Uterus (tissue), 3 donors: ENCODE measurements at regions not wholly inside any gene's neighbourhood (a gene's known extent, or its start where the extent isn't known, plus 50 kb on each side); places are given as distances from the start of the nearest gene placed in this dataset.

Source experiments
- DNase-seq, 2 donors: peaks; one replicate each; pipeline ENCODE4 v3.0.0-alpha.2; 2019 to 2020
- H3K27ac ChIP-seq, 2 donors: fragments of 200-600 bp; sonication (generic); 1 replicate in 1 of 2; 2 replicates in 1 of 2; pipeline ENCODE4 v1.5.1; 2016 to 2018
- H3K27me3 ChIP-seq, 2 donors: fragments of 200-600 bp; sonication (generic); one replicate each; pipeline ENCODE4 v1.5.1; 2018 to 2019; ENCODE audit warnings: control low read depth in 1 of 2
- H3K36me3 ChIP-seq, 2 donors: fragments of 200-600 bp; sonication (generic); one replicate each; pipeline ENCODE4 v1.5.1; 2019; ENCODE audit warnings: control low read depth in 1 of 2
- H3K4me1 ChIP-seq, 2 donors: fragments of 200-600 bp; sonication (generic); one replicate each; pipeline ENCODE4 v1.5.1; 2018 to 2019; ENCODE audit warnings: control low read depth in 1 of 2
- H3K4me3 ChIP-seq, 2 donors: fragments of 200-600 bp; sonication (generic); 1 replicate in 1 of 2; 2 replicates in 1 of 2; pipeline ENCODE4 v1.5.1; 2018 to 2019; ENCODE audit warnings: mild to moderate bottlenecking in 1 of 2
- H3K9me3 ChIP-seq, 2 donors: fragments of 200-600 bp; sonication (generic); one replicate each; pipeline ENCODE4 v1.5.1; 2019; ENCODE audit warnings: control low read depth in 1 of 2
- CTCF ChIP-seq, 4 experiments: fragments of 200-600 bp in 2 of 4; fragments of 450-650 bp in 2 of 4; sonication (generic) in 2 of 4; IDR thresholded peaks; one replicate each; pipeline ENCODE4 v1.5.1; 2016 to 2019; ENCODE audit warnings: antibody characterized with exemption in 4 of 4, mild to moderate bottlenecking in 2 of 4, moderate library complexity in 1 of 4
- POLR2A ChIP-seq, 2 donors: fragments of 450-650 bp; IDR thresholded peaks; one replicate each; pipeline ENCODE4 v1.6.1; 2016; ENCODE audit warnings: antibody characterized with exemption in 2 of 2, mild to moderate bottlenecking in 1 of 2, moderate library complexity in 1 of 2
- intact Hi-C: fragments of 100-400 bp; cut with DNase I; formaldehyde crosslinking; loops from one replicate; pipeline ENCODE4 v1.15.1; 2023; ENCODE audit warnings: low total_unique reads
- donor health status: DM: yes; HTN: yes; CAD: no.

DNA sequence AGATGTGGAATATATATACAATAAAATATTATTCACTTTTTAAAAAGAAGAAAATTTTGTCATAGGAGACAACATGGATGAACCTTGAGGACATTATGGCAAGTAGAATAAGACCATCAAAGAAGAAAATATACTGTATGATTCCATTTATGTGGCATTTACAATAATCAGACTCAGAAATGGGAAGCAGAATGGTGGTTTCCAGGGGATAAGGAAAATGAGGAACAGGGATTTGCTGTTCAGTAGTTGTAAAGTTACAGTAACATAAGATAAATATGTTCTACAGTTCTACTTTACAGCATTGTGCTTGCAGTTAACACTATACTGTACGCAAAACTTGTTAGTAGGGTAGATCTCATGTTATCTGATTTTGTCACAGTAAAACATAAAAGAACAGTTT is 1271.0 kb downstream of the LRFN5 start:
- Histone ChIP-seq H3K4me3 (no peak overlapping the region), H3K36me3 (no peaks in the 10 kb centered on the region), H3K4me1 (no peaks in the 10 kb centered on the region), H3K27me3 (no peaks in the 10 kb centered on the region), H3K9me3 (no peaks in the 10 kb centered on the region), H3K27ac (no peak overlapping the region)
- no peak for TF ChIP-seq POLR2A (IDR thresholded peaks at IDR 0.05)
- TF ChIP-seq CTCF (IDR thresholded peaks at IDR 0.05), result no peak
- intact Hi-C loops, result no loop called here
- no peak for DNase-seq

GRCh38 chr14:42872786-42873185 is 1266.1 kb downstream of the LRFN5 start:
- H3K27ac ChIP-seq, result no peak overlapping the region
- no peaks in the 10 kb centered on the region for H3K9me3 ChIP-seq
- H3K36me3 ChIP-seq, result no peaks in the 10 kb centered on the region
- H3K27me3 ChIP-seq, result no peaks in the 10 kb centered on the region
- H3K4me1 ChIP-seq, result no peaks in the 10 kb centered on the region
- DNase-seq, result no peak
- no peak overlapping the region for H3K4me3 ChIP-seq
- intact Hi-C loops, result no loop called here
- TF ChIP-seq POLR2A (IDR thresholded peaks at IDR 0.05), result no peak
- TF ChIP-seq CTCF (IDR thresholded peaks at IDR 0.05), result no peak

DNA sequence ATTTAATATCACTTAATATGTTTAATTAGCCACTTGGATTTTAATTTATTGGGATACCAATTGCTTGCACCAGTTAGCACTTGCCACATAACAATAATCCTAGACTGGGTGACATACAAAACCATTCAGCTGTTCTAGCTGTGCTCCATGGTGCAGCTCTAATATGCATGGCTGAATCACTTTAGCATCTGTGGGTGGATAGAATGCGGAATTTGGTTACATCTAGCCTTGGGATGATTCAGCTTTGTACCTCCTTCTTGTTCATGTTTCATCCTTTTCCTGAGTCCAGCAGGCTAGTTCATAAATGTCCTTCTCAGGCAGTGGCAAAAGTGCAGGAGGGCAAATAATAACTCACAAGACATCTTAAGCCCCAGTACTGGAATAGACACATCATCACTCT is 1263.0 kb downstream of the LRFN5 start:
- intact Hi-C loops, result no loop called here
- no peak for DNase-seq
- Histone ChIP-seq H3K9me3 (no peaks in the 10 kb centered on the region), H3K27me3 (no peaks in the 10 kb centered on the region), H3K4me3 (no peak overlapping the region), H3K4me1 (no peaks in the 10 kb centered on the region), H3K27ac (no peak overlapping the region), H3K36me3 (no peaks in the 10 kb centered on the region)
- TF ChIP-seq POLR2A (IDR thresholded peaks at IDR 0.05) (no peak), CTCF (IDR thresholded peaks at IDR 0.05) (no peak)

DNA sequence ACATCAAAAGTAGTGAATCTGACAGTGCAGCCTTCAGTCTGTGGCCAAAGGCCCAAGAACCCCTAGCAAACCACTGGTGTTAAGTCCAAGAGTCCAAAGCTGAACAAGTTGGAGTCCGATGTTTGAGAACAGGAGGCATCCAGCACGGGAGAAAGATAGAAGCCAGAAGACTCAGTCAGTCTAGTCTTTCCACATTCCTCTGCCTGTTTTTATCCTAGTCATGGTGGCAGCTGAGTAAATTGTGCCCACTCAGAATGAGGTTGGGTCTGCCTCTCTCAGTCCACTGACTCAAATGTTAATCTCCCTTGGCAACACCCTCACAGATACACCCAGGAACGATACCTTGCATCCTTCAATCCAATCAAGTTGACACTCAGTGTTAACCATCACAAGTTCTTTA is 1255.4 kb downstream of the LRFN5 start:
- no peak overlapping the region for H3K4me3 ChIP-seq
- no peaks in the 10 kb centered on the region for H3K4me1 ChIP-seq
- H3K27me3 ChIP-seq, result no peaks in the 10 kb centered on the region
- DNase-seq, result no peak
- no peak for TF ChIP-seq CTCF (IDR thresholded peaks at IDR 0.05)
- TF ChIP-seq POLR2A (IDR thresholded peaks at IDR 0.05), result no peak
- no peaks in the 10 kb centered on the region for H3K9me3 ChIP-seq
- no peaks in the 10 kb centered on the region for H3K36me3 ChIP-seq
- no peak overlapping the region for H3K27ac ChIP-seq
- intact Hi-C loops, result no loop called here

GRCh38 chr14:42860371-42860770 is 1253.7 kb downstream of the LRFN5 start:
- H3K27ac ChIP-seq, result no peak overlapping the region
- no peak for DNase-seq
- intact Hi-C loops, result no loop called here
- no peaks in the 10 kb centered on the region for H3K27me3 ChIP-seq
- H3K36me3 ChIP-seq, result no peaks in the 10 kb centered on the region
- H3K4me3 ChIP-seq, result no peak overlapping the region
- TF ChIP-seq CTCF (IDR thresholded peaks at IDR 0.05) (no peak), POLR2A (IDR thresholded peaks at IDR 0.05) (no peak)
- H3K4me1 ChIP-seq, result no peaks in the 10 kb centered on the region
- no peaks in the 10 kb centered on the region for H3K9me3 ChIP-seq
